G401 (cell line): ENCODE measurements at regions not wholly inside any gene's neighbourhood (a gene's known extent, or its start where the extent isn't known, plus 50 kb on each side); places are given as distances from the start of the nearest gene placed in this dataset.
"Not testable (repeated sequence)": the region's sequence is repeated elsewhere in the genome, so short reads cannot be mapped to it uniquely, and the experiment has no call there.

Experiments used
- DNase-seq: peaks from one replicate; pipeline ENCODE4 v3.0.0-alpha.2; 2015; ENCODE audit warnings: low spot score
- in situ Hi-C: cut with HindIII; loops from 2 replicates; pipeline ENCODE4 v1.10.0; 2016; ENCODE audit warnings: low sequenced_read_pairs, mixed read lengths

DNA sequence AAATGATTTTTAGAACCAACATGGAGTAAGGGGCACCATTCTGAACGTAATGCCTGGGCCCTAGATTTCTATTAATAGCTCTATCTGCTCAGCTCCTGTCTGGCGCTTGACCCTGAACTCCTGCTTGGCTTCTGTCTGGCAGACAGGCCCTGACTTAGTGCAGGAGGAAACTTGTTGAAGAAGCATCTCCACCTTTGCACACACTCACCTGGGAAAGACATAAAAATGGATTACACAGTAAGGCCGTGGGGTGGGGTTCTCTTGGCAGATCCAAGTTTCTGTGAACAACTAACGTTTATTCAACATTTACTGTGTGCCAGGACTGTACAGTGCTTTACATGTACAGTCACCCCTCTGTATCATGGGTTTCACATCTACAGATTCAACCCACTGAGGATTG lies 62.1 kb upstream of the CNIH3 start:
- in situ Hi-C loops: no loop called here
- no peak for DNase-seq

DNA sequence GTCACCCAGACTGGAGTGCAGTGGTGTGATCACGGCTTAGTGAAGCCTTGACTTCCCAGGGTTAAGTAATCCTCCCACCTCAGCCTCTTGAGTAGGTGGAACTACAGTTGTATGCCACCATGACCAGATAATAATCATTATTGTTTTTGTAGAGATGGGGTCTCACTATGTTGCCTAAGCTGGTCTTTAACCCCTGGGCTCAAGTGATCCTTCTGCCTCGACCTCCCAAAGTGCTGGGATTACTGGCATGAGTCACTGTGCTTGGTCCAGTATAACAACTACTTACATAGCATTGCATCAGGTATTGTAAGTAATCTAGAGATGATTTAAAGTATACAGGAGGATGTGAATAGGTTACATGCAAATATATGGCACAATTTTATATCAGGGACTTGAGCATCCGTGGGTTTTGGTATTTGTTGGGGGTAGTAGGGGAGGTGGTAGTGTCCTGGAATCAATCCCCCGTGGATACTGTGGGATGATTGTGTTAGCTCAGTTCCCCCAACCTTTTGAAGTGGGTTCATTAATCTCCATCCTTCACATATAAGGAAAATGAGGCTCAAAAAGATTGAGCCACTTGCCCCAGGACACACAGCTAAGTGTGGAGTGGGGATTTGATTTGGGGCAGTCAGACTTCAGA lies 61.4 kb upstream of the CNIH3 start:
- in situ Hi-C loops: no loop called here

DNA sequence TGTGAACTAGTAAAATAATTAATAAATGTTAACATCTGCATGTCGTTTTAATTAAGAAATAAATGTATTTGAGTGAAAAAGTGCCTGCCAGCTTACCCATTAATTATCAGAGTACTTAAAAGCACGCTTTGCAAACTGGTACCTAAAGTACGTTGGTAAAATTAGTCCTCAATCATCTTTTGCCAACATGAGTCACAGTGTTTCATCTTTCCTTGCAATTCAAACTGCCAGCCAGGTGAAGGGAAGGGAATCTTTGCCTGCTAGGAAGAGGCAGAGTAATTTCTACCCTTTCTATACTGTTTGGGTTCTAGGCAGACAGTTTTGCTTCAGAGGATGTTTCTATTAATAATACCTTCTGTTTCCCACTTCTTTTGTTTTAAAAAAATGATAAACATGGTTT lies 57.2 kb upstream of the CNIH3 start:
- in situ Hi-C loops: no loop called here

More for the DNA sequence above, 61.4 kb upstream of the CNIH3 start:
- DNase-seq: no peak

DNA sequence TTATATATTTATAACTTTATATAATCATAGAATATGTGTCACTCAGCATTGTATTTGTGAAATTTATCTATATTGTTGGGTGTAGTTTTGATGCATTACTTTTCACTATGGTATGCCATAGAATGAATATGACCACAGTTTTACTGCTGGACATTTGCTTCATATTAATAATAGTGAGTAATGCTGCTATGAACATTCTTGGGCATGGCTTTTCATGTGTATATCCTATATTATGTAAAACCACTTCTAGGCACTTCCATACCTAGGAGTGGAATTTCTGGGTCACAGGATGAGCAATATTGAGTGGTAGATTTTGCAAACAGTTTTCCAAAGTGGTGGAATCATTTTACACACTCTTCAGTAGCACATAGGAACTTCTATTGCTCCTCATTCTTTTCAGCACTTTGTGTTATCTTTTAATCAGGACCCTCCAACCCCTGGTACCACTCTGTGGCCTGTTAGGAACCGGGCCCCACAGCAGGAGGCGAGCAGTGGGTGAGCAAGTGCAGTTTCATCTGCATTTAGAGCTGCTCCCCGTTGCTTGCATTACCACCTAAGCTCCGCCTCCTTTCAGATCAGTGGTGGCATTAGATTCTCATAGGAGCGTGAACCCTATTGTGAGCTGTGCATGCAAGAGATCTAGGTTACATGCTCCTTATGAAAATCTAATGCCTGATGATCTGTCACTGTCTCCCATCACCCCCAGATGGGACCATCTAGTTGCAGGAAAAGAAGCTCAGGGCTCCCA lies 56.0 kb upstream of the CNIH3 start:
- DNase-seq: no peak
- in situ Hi-C loops: no loop called here

More for the DNA sequence above, 57.2 kb upstream of the CNIH3 start:
- DNase-seq: no peak

DNA sequence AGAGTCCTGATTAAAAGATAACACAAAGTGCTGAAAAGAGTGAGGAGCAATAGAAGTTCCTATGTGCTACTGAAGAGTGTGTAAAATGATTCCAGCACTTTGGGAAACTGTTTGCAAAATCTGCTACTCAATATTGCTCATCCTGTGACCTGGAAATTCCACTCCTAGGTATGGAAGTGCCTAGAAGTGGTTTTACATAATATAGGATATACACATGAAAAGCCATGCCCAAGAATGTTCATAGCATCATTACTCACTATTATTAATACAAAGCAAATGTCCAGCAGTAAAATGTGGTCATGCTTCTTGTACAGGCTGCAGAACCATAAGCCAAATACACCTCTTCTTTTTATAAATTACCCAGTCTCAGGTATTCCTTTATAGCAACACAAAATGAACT lies 53.2 kb upstream of the CNIH3 start:
- DNase-seq, in situ Hi-C loops: not testable (repeated sequence)

DNA sequence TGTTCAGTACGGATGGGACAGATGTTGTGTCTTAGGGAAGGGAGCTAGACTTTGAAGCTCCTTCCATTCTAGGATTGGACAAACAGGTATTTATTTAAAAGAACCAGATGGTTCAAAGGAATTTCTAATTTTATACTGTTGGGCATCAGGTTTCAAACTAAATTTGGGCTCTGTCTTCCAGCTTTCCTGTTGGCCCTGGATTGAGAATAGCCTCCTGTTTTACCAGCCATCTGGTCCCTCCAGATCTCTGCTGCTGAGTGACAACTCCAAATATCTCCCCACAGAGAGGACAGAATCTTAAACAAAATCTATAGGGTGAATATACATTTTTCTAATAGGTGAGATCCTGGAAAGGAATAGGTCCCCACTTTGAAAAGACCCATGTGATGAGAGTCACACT lies 52.5 kb upstream of the CNIH3 start:
- in situ Hi-C loops: no loop called here
- DNase-seq: peak; percentile 77

DNA sequence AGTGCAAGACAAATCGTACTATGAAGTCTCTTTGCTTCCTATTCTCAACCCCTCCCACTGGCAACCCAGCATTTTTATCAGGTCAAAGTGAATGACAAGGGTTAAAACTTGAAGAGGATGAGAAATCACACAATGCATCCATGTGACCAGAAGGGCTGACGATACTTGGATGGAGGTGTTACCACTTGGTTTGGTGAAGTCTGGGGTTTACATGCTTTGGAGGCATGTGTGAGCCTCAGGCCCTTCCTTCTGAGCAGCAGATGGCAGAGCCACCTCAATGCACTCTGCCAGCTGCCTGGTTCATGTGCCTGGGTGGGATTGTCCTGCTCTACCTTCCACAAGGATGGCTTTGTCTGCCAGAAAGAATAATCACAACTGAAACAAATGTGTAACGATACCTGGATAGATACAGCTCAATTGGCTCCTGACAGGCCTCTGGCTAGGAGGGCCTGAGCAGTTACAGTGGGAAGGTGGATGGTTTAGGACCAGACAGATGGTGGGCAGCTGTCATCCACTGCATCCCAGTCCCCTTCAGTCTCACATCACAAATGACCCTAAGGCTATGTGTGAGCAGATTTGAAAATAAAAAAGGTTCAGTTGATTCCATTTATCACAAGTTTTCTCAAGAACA lies 51.5 kb upstream of the CNIH3 start:
- peak; percentile 63 for DNase-seq
- in situ Hi-C loops: no loop called here

DNA sequence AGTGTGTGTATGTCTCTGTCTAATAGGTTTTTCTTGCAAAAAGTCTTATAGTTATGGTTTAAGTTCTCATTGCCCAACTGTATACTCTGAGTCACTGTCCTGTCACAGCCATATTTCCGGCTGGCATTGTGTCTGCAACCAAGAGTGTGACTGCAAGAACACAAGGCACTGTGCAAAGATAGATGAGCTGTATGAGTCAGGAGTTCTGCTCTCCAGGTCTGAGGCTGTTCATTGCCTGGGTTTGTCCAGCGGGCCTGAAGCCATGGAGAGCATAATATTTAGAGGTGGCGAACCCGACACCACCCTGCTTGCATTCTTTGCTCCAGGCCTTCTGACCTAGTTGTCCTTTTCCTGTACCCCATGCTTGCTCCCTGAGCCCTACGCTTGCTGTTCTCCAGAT lies 50.9 kb upstream of the CNIH3 start:
- in situ Hi-C loops: no loop called here
- peak; percentile 0 for DNase-seq

DNA sequence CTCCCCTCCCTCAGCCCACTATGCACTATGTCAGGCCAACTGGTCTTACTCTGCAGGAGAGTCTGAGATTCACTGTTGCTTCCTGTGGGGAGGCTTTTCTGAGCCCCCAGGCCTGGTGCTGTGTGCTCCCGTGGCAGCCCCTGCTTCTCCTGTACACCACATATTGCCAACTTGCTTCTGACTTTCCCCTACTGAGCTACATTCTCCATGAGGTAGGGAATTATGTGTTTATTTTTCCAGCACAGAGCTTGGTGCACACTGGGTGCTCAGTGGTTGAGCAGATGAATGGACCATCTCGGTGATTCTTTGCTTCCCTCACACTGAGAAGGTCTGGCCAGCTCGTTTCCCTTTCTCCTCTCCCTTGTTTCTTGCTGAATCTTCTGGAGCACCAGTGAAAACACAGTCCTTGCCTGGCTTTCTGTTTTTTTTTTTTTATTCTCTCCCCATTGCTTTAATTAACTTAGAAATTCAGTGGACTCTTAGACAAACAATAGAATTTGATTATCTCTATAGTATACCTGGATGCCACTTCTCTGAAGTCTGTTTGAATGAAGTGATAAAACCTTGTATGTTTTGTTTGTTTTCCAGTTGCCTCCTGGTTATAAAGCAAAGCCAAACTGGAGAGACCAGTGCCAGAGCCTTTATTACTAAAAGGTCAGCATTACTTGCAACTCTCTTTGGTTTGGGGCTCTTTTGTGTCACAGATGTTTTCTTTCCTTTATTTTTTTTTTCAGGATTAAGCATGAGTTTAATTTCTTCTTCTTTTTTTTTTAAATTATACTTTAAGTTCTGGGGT lies 50.3 kb upstream of the CNIH3 start:
- in situ Hi-C loops: no loop called here

More for the DNA sequence above, 50.3 kb upstream of the CNIH3 start:
- no peak for DNase-seq
